ENCODE measurements at regions not wholly inside any gene's neighbourhood (a gene's known extent, or its start where the extent isn't known, plus 50 kb on each side); places are given as distances from the start of the nearest gene placed in this dataset.

GRCh38 chr17:79303641-79304205 is 229.1 kb downstream of the ENGASE start:
- no peak for TF ChIP-seq CTCF (IDR thresholded peaks at IDR 0.05)
- no peak for DNase-seq (ENCODE audit: low spot score in 2 of 2)
- Histone ChIP-seq H3K9me3 (no peaks in the 10 kb centered on the region), H3K27me3 (no peaks in the 10 kb centered on the region), H3K4me3 (no peak overlapping the region), H3K36me3 (no peaks in the 10 kb centered on the region), H3K27ac (no peak overlapping the region), H3K4me1 (peaks cover 12 to 26% of the 10 kb centered on the region in 2 donors)
- intact Hi-C loops (cut with DNase I) = loop anchor here (10.0 kb wide), 1 partner anchor 279 kb away; the partner anchor contains the start of gene C1QTNF1

GRCh38 chr17:79301469-79301868 is 226.8 kb downstream of the ENGASE start:
- intact Hi-C loops (cut with DNase I) = loop anchor here (10.0 kb wide), 1 partner anchor 277 kb away; the partner anchor contains the start of gene C1QTNF1
- TF ChIP-seq CTCF (IDR thresholded peaks at IDR 0.05) = no peak
- Histone ChIP-seq H3K4me1 (peaks cover 5 to 15% of the 10 kb centered on the region in 2 donors), H3K9me3 (no peaks in the 10 kb centered on the region), H3K4me3 (no peak overlapping the region), H3K27me3 (no peaks in the 10 kb centered on the region), H3K36me3 (no peaks in the 10 kb centered on the region), H3K27ac (no peak overlapping the region)
- DNase-seq (ENCODE audit: low spot score in 2 of 2) = no peak

- H3K4me3 ChIP-seq = no peak overlapping the region
- H3K27me3 ChIP-seq = no peaks in the 10 kb centered on the region
- H3K9me3 ChIP-seq = no peaks in the 10 kb centered on the region
- no peaks in the 10 kb centered on the region for H3K4me1 ChIP-seq
- H3K27ac ChIP-seq = no peak overlapping the region
- intact Hi-C loops (cut with DNase I) = no loop called here
- H3K36me3 ChIP-seq = no peaks in the 10 kb centered on the region
- DNase-seq (ENCODE audit: low spot score in 2 of 2) = no peak
- TF ChIP-seq CTCF (IDR thresholded peaks at IDR 0.05) = no peak
These were observed 224.7 kb downstream of the ENGASE start for GRCh38 chr17:79299349-79299748.

- no peaks in the 10 kb centered on the region for H3K4me1 ChIP-seq
- intact Hi-C loops (cut with DNase I) = no loop called here
- no peak for TF ChIP-seq CTCF (IDR thresholded peaks at IDR 0.05)
These were observed 224.2 kb downstream of the ENGASE start for GRCh38 chr17:79298799-79299198.

GRCh38 chr17:79296243-79296642 is 221.6 kb downstream of the ENGASE start:
- Histone ChIP-seq H3K4me1 (no peaks in the 10 kb centered on the region), H3K36me3 (no peaks in the 10 kb centered on the region), H3K27ac (no peak overlapping the region), H3K4me3 (no peak overlapping the region), H3K9me3 (no peaks in the 10 kb centered on the region), H3K27me3 (no peaks in the 10 kb centered on the region)
- intact Hi-C loops (cut with DNase I) = no loop called here
- TF ChIP-seq CTCF (IDR thresholded peaks at IDR 0.05) = no peak
- no peak for DNase-seq (ENCODE audit: low spot score in 2 of 2)

More at GRCh38 chr17:79298799-79299198, 224.2 kb downstream of the ENGASE start:
- Histone ChIP-seq H3K27ac (no peak overlapping the region), H3K36me3 (no peaks in the 10 kb centered on the region), H3K9me3 (no peaks in the 10 kb centered on the region), H3K27me3 (no peaks in the 10 kb centered on the region), H3K4me3 (no peak overlapping the region)
- DNase-seq (ENCODE audit: low spot score in 2 of 2) = no peak

GRCh38 chr17:79295307-79295706 is 220.7 kb downstream of the ENGASE start:
- Histone ChIP-seq H3K27me3 (no peaks in the 10 kb centered on the region), H3K4me1 (no peaks in the 10 kb centered on the region), H3K9me3 (no peaks in the 10 kb centered on the region), H3K4me3 (no peak overlapping the region), H3K27ac (no peak overlapping the region), H3K36me3 (no peaks in the 10 kb centered on the region)
- intact Hi-C loops (cut with DNase I) = no loop called here
- TF ChIP-seq CTCF (IDR thresholded peaks at IDR 0.05) = no peak
- no peak for DNase-seq (ENCODE audit: low spot score in 2 of 2)

Data from ascending aorta (tissue), 2 donors.